NCI-H446 treated with DMSO at 0.1 percent for 48 hours (cell line): ENCODE measurements at regions not wholly inside any gene's neighbourhood (a gene's known extent, or its start where the extent isn't known, plus 50 kb on each side); places are given as distances from the start of the nearest gene placed in this dataset.
"Not testable (repeated sequence)": the region's sequence is repeated elsewhere in the genome, so short reads cannot be mapped to it uniquely, and the experiment has no call there.

ENCODE experiments used
- DNase-seq: peaks from one replicate; lab custom pipeline; 2025; lab: John Stamatoyannopoulos, UW

DNA sequence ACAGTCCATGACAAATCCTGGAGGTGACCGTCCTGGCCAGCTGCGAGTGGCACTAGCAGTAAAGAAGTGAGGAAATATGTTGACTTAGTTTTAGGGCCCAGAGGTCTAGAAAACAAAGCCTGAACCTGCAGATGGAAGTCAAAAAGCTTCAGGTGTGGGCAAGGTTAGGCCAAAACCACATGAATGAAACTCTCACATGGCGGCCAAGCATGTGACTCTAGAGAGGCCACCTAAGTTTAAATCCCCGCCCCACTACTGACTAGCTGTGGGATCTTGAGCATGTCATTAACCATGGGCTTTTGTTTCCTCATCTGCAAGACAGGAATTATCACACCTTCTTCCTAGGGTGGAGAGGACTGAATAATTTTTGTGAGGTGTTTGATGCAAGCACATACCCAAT lies 148.2 kb upstream of the DAB1 start:
- DNase-seq, result no peak

- not testable (repeated sequence) for DNase-seq
Observed at GRCh38 chr1:57558066-57558465, 134.2 kb upstream of the DAB1 start.

DNA sequence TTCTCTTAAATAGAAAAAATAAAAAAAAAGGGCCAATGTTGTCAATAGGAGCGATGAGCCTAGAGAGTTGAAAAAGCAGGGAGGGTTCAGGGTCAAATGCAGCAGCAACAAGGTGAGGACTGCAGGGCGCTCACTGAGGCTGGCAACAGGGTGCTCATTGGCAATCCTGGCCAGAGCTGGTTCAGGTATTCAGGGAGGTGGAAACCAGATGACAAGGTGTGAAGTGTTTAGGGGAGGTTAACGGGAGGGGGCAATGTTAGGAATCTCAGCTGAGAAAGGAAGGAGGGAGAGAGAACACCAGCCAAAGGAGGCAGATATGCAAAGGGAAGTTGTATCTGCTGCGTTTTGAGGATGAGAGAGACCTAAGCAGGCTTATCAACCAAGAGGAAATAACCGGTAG lies 129.8 kb upstream of the DAB1 start:
- DNase-seq, result no peak

GRCh38 chr1:57551476-57551875 lies 127.6 kb upstream of the DAB1 start:
- no peak for DNase-seq

GRCh38 chr1:57550092-57550491 lies 126.2 kb upstream of the DAB1 start:
- DNase-seq, result no peak

GRCh38 chr1:57549300-57549699 lies 125.4 kb upstream of the DAB1 start:
- no peak for DNase-seq

GRCh38 chr1:57546549-57547330 lies 122.9 kb upstream of the DAB1 start:
- DNase-seq, result no peak

DNA sequence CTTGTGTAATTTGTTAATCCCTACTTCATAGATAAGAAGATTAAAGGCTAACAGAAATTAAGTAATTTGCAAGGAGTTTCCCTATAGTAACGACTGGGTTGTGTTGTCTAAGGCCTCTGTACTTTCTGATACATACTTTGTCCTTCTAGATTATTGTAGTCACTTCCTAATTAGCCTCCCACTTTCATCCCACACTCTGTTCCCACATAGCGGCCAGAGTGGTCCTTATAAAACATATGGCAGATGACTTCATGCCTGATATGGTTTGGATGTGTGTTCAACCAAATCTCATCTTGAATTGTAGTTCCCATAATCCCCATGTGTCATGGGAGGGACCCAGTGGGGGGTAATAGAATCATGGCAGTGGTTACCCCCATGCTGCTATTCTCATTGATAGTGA lies 120.5 kb upstream of the DAB1 start:
- DNase-seq, result no peak

- DNase-seq, result no peak
Observed at GRCh38 chr1:57536749-57537423, 113.0 kb upstream of the DAB1 start.

DNA sequence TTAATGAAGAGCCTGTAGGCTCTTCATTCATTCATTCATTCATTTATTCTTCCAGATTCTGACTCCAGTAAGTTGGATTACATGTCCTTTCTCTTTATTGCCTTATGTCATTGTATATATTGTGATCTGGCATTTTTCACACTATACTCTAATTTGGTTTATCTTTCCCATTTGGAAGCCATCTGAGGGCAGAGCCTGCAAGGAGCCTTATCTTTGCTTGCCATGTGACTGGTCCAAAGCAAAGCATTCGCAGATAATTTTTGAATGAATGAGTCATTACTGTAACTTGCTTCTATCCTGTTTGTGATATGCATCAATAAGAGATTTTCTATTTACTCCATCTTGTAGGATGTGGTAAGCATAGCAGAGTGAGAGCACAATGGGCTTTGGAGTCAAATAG lies 108.4 kb upstream of the DAB1 start:
- no peak for DNase-seq

- DNase-seq, result not testable (repeated sequence)
Observed at GRCh38 chr1:57530911-57531260, 107.0 kb upstream of the DAB1 start.

DNA sequence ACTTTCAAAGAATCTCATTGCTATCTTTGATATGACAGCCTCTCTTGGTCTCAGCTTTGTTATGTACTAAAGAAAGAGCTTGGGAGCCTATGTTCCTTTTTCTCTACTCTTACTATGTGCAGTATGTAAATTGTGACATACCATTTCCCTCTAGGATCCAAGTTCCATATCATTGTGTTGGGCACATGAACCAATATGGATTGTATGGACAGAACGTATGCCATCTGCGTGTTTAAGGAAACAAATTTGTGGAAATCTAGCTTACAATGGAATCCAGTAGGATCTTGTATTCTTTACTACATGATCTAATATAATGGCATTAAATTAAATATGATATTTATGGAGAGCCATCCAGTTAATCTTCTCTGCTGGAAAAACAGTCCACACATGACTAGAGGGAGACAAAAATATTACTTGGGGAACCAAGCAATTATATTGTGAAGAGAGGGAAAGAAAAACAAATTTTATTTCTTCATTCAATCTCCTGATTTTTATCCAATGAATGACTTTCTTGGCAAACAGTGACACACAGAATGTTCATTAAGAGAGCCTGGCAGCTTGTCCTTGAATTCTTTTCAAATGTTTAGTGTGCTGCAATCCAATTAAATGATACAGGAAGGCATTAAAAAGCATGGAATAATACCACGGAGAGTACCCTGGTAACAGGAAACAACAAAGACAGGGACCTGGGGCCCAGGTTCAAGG lies 106.5 kb upstream of the DAB1 start:
- no peak for DNase-seq

GRCh38 chr1:57522575-57522974 lies 98.7 kb upstream of the DAB1 start:
- DNase-seq, result no peak

DNA sequence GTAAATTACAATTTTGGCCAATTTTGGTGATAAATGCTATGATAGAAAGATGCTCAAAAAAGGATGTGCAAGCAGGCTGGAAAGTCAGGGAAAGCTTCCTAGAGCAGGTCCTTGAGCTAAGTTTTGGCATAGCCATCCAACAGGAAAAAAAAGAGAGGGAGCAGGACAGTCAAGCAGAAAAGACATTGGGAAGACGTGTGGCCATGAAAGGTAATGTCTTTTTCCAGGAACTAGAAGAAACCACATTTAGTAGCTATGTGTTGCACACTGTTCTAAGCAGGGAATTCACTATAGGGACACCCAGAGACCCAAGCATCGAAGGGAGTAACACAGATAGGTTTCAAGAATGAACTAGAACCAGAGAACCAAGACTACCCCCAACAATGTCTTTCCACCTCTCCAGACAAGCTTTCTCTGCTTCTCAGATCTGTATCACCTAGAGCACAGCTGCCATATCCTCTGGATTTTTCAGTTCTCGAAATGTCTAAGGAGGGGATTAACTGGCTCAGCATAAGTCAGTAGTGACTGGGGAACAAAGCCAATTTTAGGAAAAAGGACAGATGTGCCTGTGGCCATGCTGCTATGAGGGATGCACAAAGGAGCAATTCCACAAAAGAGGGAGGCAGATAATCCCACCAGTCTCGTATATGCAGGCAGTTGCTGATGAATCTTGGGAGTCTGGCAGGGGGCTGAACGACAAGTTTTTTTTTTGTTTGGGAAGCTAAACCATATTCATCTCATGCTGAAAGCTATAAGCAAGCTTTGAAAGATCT lies 97.1 kb upstream of the DAB1 start:
- DNase-seq, result no peak

DNA sequence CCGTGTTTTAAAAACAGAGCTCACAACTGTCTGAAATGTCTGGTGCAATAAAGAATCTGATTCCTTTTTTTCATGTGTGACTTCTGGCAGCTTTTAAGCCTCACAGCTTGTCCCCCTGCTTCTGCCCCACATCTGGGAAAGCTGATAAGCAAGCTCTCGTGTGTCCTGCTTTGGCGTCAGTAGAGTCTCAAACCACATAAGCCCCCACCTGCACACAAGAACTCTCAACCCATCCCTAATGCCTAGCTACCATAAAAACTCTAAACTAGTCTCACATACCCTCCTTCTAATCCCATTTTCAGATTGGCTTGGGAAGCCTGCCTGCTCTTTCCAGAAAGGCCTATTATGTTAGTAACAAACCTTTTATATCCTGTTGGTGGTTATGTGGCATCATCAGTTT lies 94.6 kb upstream of the DAB1 start:
- DNase-seq, result no peak

DNA sequence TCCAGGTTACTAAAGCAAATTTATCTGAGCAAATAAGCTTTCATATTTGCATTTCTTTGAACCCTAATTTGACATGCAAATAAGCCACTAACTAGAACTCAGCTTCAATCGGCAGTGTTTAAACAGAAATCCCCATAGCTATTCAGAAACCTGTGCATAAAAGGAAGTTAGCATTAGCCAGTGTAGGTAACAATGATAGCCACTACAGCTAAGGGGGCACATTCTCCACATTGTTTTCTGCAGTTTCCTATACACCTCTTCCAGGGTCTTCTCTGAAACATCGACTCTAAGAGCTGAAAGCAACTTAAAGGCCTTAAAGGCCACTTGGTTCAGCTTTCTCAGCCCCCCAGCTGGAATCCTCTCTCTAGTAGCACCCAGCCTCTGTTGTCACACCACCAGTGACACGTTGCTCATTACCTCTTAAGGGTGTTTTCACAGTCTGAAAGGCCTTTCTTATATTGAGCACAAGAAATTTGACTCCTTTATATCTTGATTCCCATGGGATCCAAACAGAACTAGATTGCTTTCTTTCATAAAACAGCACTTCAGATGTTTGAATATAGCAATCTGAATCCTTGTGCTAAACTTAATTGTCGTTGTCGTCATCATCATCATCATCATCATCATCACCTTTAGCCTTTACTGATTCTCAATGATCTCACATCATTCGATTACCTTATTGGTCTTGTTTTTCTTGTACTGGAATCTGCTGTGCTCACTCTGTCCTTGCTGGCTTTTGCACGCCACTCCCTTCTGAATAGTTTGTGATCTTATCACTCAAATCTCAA lies 93.9 kb upstream of the DAB1 start:
- DNase-seq, result no peak

DNA sequence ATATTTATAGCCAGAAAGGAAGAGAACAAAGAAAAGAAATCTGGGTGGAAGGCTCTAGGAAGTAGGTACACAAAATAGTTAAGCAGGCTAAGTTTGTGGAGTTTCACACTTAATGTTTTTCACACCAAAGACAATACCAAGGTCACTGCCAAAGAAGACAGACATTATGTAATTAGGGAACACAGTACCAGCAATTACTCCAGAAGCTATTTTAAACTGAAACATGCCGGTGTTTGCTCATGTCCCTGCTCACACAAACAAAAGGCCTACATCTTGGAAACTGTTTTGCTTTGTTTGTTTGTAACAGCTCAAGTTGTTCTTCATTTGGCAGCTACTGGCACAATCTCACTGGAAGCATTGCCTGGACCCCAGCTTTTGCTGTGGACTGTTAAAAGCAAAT lies 88.5 kb upstream of the DAB1 start:
- no peak for DNase-seq

DNA sequence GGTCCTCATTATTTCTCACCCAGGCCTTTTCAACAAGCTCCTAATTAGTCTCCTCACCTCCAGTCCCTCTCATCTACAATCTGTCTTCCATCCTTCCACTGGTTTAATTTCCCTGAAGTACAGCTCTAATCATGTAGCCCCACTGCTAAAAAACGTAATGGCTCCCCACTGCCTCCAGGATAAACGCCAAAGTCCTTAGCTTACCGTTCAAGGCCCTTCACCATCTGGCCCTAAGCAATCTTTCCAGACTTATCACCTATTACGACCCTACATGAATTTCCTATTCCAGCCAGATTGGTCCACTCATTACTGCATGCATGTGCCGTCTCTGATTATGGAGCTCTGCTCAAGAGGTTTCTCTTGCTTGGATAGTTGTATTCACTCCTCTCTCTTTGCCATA lies 83.1 kb upstream of the DAB1 start:
- DNase-seq, result no peak

GRCh38 chr1:57503337-57503736 lies 79.5 kb upstream of the DAB1 start:
- no peak for DNase-seq

- no peak for DNase-seq
Observed at GRCh38 chr1:57500136-57500830, 76.4 kb upstream of the DAB1 start.

GRCh38 chr1:57494530-57495079 lies 70.7 kb upstream of the DAB1 start:
- DNase-seq, result no peak
